HG02642 (cell line): ENCODE measurements at regions not wholly inside any gene's neighbourhood (a gene's known extent, or its start where the extent isn't known, plus 50 kb on each side); places are given as distances from the start of the nearest gene placed in this dataset.
"Not testable (repeated sequence)": the region's sequence is repeated elsewhere in the genome, so short reads cannot be mapped to it uniquely, and the experiment has no call there.

Source experiments
- ATAC-seq: cut with Tn5 transposase; IDR thresholded peaks from one replicate; pipeline ENCODE4 v1.9.1; 2021; ENCODE audit warnings: mild to moderate bottlenecking; ENCODE audit not compliant: unreplicated experiment, poor library complexity

GRCh38 chr2:17373041-17373440, 145.2 kb downstream of the RAD51AP2 start:
- ATAC-seq: no peak

DNA sequence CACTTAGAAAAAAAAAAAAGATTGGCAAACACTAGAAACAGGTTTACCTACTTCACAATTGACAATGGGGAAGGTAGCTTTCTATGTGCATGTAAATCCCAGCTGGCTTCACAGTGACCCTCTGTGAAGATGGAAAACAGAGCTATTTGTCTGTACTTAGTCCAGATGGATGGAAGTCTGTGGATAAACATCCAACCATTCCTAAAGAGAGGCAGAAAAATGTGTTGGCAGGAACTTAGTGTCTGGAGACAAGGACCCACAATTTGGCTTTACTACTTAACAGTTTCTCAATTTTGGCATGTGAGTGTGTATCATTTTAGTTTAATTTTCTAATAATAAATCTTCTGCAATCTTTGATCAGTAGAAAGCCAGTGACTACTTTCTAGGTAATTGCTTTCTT, 154.4 kb downstream of the RAD51AP2 start:
- no peak for ATAC-seq

GRCh38 chr2:17362956-17363355, 155.3 kb downstream of the RAD51AP2 start:
- ATAC-seq: no peak

- ATAC-seq: peak; percentile 94
These were observed 162.5 kb downstream of the RAD51AP2 start for GRCh38 chr2:17355608-17356329.

DNA sequence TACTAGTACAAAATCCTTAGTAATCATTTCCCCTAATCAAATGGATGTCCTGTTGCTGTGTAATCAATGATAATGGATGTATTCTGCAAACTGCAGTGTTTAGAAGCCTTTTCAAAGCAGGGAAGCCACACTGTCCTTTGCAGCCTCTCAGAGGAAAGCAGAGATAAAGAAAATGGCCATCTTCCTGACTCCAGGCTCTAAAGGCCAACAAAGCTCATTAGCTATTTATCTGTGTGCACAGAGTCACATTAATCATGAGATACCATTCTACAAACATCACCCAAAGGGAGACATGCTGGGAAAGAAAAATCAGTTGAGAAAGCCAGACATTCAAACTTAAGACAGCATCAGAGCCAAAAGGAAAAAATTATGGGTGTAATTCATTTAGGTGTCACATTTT, 165.0 kb downstream of the RAD51AP2 start:
- no peak for ATAC-seq

DNA sequence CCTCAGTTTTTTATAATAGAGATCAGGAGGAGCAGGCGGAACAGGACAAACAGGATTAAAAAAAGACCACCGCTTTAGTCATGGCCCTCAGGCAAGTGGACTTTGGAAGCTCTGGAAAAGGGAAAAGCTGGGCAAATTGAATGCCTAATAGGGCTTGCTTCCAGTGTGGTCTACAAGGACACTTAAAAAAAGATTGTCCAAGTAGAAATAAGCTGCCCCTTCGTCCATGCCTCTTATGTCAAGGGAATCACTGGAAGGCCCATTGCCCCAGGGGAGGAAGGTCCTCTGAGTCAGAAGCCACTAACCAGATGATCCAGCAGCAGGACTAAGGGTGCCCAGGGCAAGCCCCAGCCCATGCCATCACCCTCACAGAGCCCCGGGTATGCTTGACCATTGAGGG, 175.5 kb downstream of the RAD51AP2 start:
- not testable (repeated sequence) for ATAC-seq

DNA sequence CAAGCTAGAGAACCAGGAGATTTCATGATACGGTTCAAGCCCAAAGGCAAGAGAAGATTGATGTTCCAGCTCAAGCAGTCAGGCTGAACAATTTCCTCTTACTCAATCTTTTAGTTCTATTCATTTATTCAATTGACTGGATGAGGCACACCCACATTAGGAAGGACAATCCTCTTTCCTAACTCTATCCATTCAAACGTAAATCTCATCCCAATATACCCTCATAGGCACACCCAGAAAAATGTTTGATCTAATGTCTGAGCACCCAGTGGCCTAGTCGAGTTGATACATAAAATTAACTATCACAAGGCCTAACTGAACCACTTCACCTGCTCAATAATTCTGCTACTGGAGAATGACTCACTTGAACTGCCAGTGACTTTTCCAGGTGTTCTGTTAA, 180.7 kb downstream of the RAD51AP2 start:
- no peak for ATAC-seq

DNA sequence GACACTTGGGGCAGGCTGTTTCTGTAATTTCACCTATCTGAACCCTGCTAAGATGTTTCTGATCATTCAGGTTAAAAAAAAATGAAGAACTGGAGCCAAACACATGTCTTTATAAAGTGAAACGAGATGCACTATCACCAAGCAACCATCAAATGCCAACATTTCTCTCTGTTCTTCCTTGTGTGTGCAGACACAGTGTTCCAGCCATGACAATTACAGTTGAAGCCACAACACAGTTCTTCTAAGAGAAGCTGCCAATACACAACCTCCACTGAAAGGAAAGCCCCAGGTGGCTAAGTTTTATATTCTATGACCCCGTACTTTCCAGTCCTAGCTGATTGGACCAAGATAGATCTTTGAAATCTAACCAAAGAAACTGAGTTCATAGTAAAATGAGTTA, 181.8 kb downstream of the RAD51AP2 start:
- ATAC-seq: no peak

GRCh38 chr2:17334300-17334699, 183.9 kb downstream of the RAD51AP2 start:
- ATAC-seq: no peak

GRCh38 chr2:17331636-17332035, 186.6 kb downstream of the RAD51AP2 start:
- no peak for ATAC-seq

- no peak for ATAC-seq
These were observed 190.1 kb downstream of the RAD51AP2 start for GRCh38 chr2:17328161-17328560.

- no peak for ATAC-seq
These were observed 190.6 kb downstream of the RAD51AP2 start for GRCh38 chr2:17327649-17328048.

- ATAC-seq: no peak
These were observed 191.5 kb downstream of the RAD51AP2 start for GRCh38 chr2:17326717-17327116.

DNA sequence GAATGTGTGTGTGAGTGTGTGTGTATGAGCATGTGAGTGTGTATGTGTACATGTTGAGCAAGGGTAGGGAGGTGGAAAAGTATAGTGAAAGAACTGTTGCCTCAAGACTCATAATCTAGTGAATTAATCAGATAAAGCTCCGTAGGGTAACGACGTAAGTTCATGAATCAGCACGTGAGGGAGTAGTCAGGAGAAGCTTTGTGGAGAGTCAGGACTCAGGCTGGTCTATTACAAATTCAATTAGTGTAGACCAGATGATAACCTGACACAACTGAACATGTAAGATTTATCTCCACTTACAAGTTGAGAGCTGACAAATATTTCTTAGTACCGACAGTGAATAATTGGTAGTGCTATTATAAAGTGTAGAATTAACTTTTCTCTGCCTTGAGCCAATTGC, 194.5 kb downstream of the RAD51AP2 start:
- ATAC-seq: no peak

- ATAC-seq: no peak
These were observed 195.8 kb downstream of the RAD51AP2 start for GRCh38 chr2:17322461-17322860.

GRCh38 chr2:17319090-17319489, 199.2 kb downstream of the RAD51AP2 start:
- no peak for ATAC-seq

- ATAC-seq: no peak
These were observed 200.2 kb downstream of the RAD51AP2 start for GRCh38 chr2:17318013-17318412.

- ATAC-seq: no peak
These were observed 200.7 kb downstream of the RAD51AP2 start for GRCh38 chr2:17317439-17317976.

DNA sequence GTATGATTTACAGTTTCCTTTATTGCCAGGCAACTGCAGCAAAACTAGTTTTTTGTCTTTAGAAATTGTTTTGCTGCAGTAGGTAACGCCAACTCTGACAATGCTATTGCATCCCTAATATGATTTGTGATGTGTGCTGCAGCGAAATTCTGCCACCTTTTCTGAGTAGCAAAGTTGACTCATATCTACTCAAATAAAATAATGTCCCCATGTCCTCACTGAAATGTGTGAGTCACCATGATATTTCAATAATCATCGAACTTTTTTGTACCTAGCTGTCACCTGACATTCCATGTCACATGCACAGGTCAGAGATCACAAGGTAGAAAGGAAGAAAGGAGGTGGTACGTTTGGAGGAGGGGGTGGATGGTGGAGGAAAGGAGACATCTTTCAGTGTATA, 205.0 kb downstream of the RAD51AP2 start:
- no peak for ATAC-seq

GRCh38 chr2:17311771-17312511, 206.3 kb downstream of the RAD51AP2 start:
- no peak for ATAC-seq

GRCh38 chr2:17311106-17311619, 207.1 kb downstream of the RAD51AP2 start:
- no peak for ATAC-seq
